B cell (primary cell): ENCODE measurements at regions not wholly inside any gene's neighbourhood (a gene's known extent, or its start where the extent isn't known, plus 50 kb on each side); places are given as distances from the start of the nearest gene placed in this dataset.

Source experiments
- ATAC-seq: fragments of 200-7000 bp; cut with Tn5 transposase; one replicate; pipeline ENCODE4 v1.10.0; 2021; ENCODE audit warnings: low read depth, mild to moderate bottlenecking, moderate number of reproducible peaks, moderate library complexity
- CTCF ChIA-PET: fragments of 350-600 bp; sonication (Branson Sonifier 250); formaldehyde crosslinking; loops from one replicate; lab custom pipeline; 2021; ENCODE audit warnings: antibody characterized with exemption, inconsistent platforms; lab: Charles Lee
- POLR2A ChIA-PET: fragments of 350-600 bp; sonication (Branson Sonifier 250); formaldehyde crosslinking; loops from one replicate; lab custom pipeline; 2021; ENCODE audit warnings: antibody characterized with exemption; lab: Charles Lee
- DNase-seq: peaks from one replicate; pipeline ENCODE4 v3.0.0; 2013
- H2AFZ ChIP-seq: 2 replicates; pipeline ENCODE4 v1.6.1; 2012; ENCODE audit warnings: mild to moderate bottlenecking, low read depth, low read length; ENCODE audit not compliant: insufficient read depth, poor library complexity, severe bottlenecking
- H3K27ac ChIP-seq, 2 donors: 1 replicate in 1 of 2; 2 replicates in 1 of 2; pipeline ENCODE4 v1.5.1; 2012 to 2013; ENCODE audit warnings: low read length in 2 of 2, mild to moderate bottlenecking in 2 of 2, moderate library complexity in 1 of 2
- H3K27me3 ChIP-seq, 4 experiments: fragments of 200-600 bp in 1 of 4; sonication (generic) in 1 of 4; replicated peaks in 1 of 4; 1 replicate in 2 of 4; 2 replicates in 2 of 4; pipeline versions ENCODE4 v1.6.1 to v1.7.0; 2013 to 2016; ENCODE audit warnings: low read length in 3 of 4, mild to moderate bottlenecking in 2 of 4, mixed read lengths in 1 of 4, moderate library complexity in 1 of 4; ENCODE audit not compliant: insufficient read depth in 4 of 4, control insufficient read depth in 3 of 4; ENCODE audit errors: control extremely low read depth in 1 of 4
- H3K36me3 ChIP-seq, 2 experiments: replicated peaks in 1 of 2; 1 replicate in 1 of 2; 2 replicates in 1 of 2; pipeline versions ENCODE4 v1.6.1 to v1.7.1; 2013; ENCODE audit warnings: low read length in 1 of 2; ENCODE audit not compliant: insufficient read depth in 2 of 2, control insufficient read depth in 1 of 2; ENCODE audit errors: control extremely low read depth in 1 of 2, extremely low read depth in 1 of 2
- H3K4me1 ChIP-seq, 2 donors: fragments of 200-600 bp in 1 of 2; sonication (generic) in 1 of 2; 1 replicate in 1 of 2; 2 replicates in 1 of 2; pipeline versions ENCODE4 v1.5.1 to v1.6.1; 2013 to 2017; ENCODE audit warnings: low read length in 2 of 2; ENCODE audit not compliant: control insufficient read depth in 2 of 2, insufficient read depth in 2 of 2
- H3K4me2 ChIP-seq: replicated peaks from 2 replicates; pipeline ENCODE3; 2012; ENCODE audit warnings: mild to moderate bottlenecking, low read depth, low read length; ENCODE audit not compliant: poor library complexity, severe bottlenecking
- H3K4me3 ChIP-seq, 5 experiments: fragments of 200-600 bp in 1 of 5; sonication (generic) in 1 of 5; 1 replicate in 3 of 5; 2 replicates in 2 of 5; pipeline versions ENCODE4 v1.5.1 to v1.7.0; 2011 to 2016; ENCODE audit warnings: low read length in 4 of 5, mild to moderate bottlenecking in 4 of 5, low read depth in 2 of 5, control low read depth in 1 of 5, moderate library complexity in 1 of 5; ENCODE audit not compliant: insufficient read depth in 1 of 5; ENCODE audit errors: control extremely low read depth in 1 of 5, extremely low read depth in 1 of 5
- H3K79me2 ChIP-seq: fragments of 200-600 bp; sonication (generic); one replicate; pipeline ENCODE4 v1.6.0; 2016; ENCODE audit warnings: low read length; ENCODE audit not compliant: control insufficient read depth, insufficient read depth
- H3K9ac ChIP-seq: fragments of 200-600 bp; sonication (generic); 2 replicates; pipeline ENCODE4 v1.6.1; 2017; ENCODE audit warnings: mild to moderate bottlenecking, low read length, moderate library complexity
- H3K9me3 ChIP-seq, 3 donors: one replicate each; pipeline versions ENCODE4 v1.6.1 to v1.7.1; 2013; ENCODE audit warnings: low read length in 2 of 3; ENCODE audit not compliant: control insufficient read depth in 2 of 3, insufficient read depth in 1 of 3; ENCODE audit errors: control extremely low read depth in 1 of 3
- H4K20me1 ChIP-seq: 2 replicates; pipeline ENCODE4 v1.6.0; 2012; ENCODE audit warnings: mild to moderate bottlenecking, low read length; ENCODE audit not compliant: insufficient read depth, control insufficient read depth, poor library complexity, severe bottlenecking
- H3K27ac Mint-ChIP-seq: one replicate; pipeline ENCODE4 v1.8.0; 2021; ENCODE audit warnings: mixed read lengths
- H3K27me3 Mint-ChIP-seq: one replicate; pipeline ENCODE4 v1.8.0; 2021; ENCODE audit warnings: mixed read lengths
- H3K4me1 Mint-ChIP-seq: one replicate; pipeline ENCODE4 v1.8.0; 2021; ENCODE audit warnings: mixed read lengths
- H3K4me3 Mint-ChIP-seq: one replicate; pipeline ENCODE4 v1.8.0; 2021; ENCODE audit warnings: mixed read lengths
- H3K9me3 Mint-ChIP-seq: one replicate; pipeline ENCODE4 v1.8.0; 2022; ENCODE audit warnings: mixed read lengths; ENCODE audit not compliant: insufficient read depth
- CTCF ChIP-seq: fragments of 200-600 bp; IDR thresholded peaks from one replicate; pipeline ENCODE4 v1.8.0; 2022; ENCODE audit warnings: antibody characterized with exemption, mild to moderate bottlenecking
- EZH2 ChIP-seq: IDR thresholded peaks from 2 replicates; pipeline ENCODE4 v1.6.1; 2012; ENCODE audit warnings: borderline replicate concordance, low read depth, mild to moderate bottlenecking, moderate library complexity, low read length; ENCODE audit not compliant: insufficient read depth, poor library complexity, severe bottlenecking
- WGBS: methylation state at CpG from one replicate; pipeline ENCODE4 v1.1.5; 2013; ENCODE audit warnings: missing lambda C conversion rate; ENCODE audit not compliant: insufficient coverage; 5-methylcytosine and 5-hydroxymethylcytosine counted together
- intact Hi-C: fragments of 100-400 bp; cut with micrococcal nuclease; formaldehyde crosslinking; loops from one replicate; pipeline ENCODE4 v1.10.0; 2022

GRCh38 chr14:37969511-37969979 is 238.2 kb upstream of the SSTR1 start:
- TF ChIP-seq CTCF (no peak), EZH2 (no peak)
- H2AFZ ChIP-seq, result no peak overlapping the region
- 74% methylated on average over 2 of the region's 2 CpGs for WGBS
- ChIA-PET POLR2A (no interaction called here), CTCF (no interaction called here)
- no peaks in the 10 kb centered on the region for H3K36me3 ChIP-seq
- no peak overlapping the region for H3K27ac ChIP-seq
- Mint-ChIP-seq H3K27me3 (no peaks in the 10 kb centered on the region), H3K27ac (no peak overlapping the region), H3K4me3 (no peak overlapping the region), H3K4me1 (no peaks in the 10 kb centered on the region), H3K9me3 (peaks cover 4% of the 10 kb centered on the region)
- no peaks in the 10 kb centered on the region for H3K4me1 ChIP-seq
- no peaks in the 10 kb centered on the region for H4K20me1 ChIP-seq
- no peak overlapping the region for H3K4me2 ChIP-seq
- H3K4me3 ChIP-seq, result no peak overlapping the region
- intact Hi-C loops, result no loop called here
- H3K79me2 ChIP-seq, result no peaks in the 10 kb centered on the region
- H3K9me3 ChIP-seq, result peaks cover 0 to 6% (median 0%) of the 10 kb centered on the region in 3 donors
- DNase-seq (no peak), ATAC-seq (no peak)
- H3K9ac ChIP-seq, result no peak overlapping the region
- no peaks in the 10 kb centered on the region for H3K27me3 ChIP-seq

- H3K27ac Mint-ChIP-seq, result no peak overlapping the region
- no peak overlapping the region for H3K4me3 ChIP-seq
- no peaks in the 10 kb centered on the region for H3K79me2 ChIP-seq
- no peak overlapping the region for H2AFZ ChIP-seq
- WGBS, result 100% methylated on average over 3 of the region's 4 CpGs
- H4K20me1 ChIP-seq, result no peaks in the 10 kb centered on the region
- no peak for TF ChIP-seq CTCF
- no peak for TF ChIP-seq EZH2
- POLR2A ChIA-PET, result no interaction called here
- CTCF ChIA-PET, result no interaction called here
- no peaks in the 10 kb centered on the region for H3K4me1 Mint-ChIP-seq
- ATAC-seq (no peak), DNase-seq (no peak)
- H3K9me3 Mint-ChIP-seq, result peaks cover 4% of the 10 kb centered on the region
- intact Hi-C loops, result no loop called here
- no peaks in the 10 kb centered on the region for H3K27me3 ChIP-seq
- H3K27me3 Mint-ChIP-seq, result no peaks in the 10 kb centered on the region
- peaks cover 0 to 6% (median 1%) of the 10 kb centered on the region in 3 donors for H3K9me3 ChIP-seq
- H3K36me3 ChIP-seq, result no peaks in the 10 kb centered on the region
- H3K4me2 ChIP-seq, result no peak overlapping the region
- no peak overlapping the region for H3K27ac ChIP-seq
- no peak overlapping the region for H3K9ac ChIP-seq
- no peak overlapping the region for H3K4me3 Mint-ChIP-seq
- no peaks in the 10 kb centered on the region for H3K4me1 ChIP-seq
Observed at GRCh38 chr14:37970696-37971095, 237.0 kb upstream of the SSTR1 start.
